ENCODE measurements at regions not wholly inside any gene's neighbourhood (a gene's known extent, or its start where the extent isn't known, plus 50 kb on each side); places are given as distances from the start of the nearest gene placed in this dataset.

DNA sequence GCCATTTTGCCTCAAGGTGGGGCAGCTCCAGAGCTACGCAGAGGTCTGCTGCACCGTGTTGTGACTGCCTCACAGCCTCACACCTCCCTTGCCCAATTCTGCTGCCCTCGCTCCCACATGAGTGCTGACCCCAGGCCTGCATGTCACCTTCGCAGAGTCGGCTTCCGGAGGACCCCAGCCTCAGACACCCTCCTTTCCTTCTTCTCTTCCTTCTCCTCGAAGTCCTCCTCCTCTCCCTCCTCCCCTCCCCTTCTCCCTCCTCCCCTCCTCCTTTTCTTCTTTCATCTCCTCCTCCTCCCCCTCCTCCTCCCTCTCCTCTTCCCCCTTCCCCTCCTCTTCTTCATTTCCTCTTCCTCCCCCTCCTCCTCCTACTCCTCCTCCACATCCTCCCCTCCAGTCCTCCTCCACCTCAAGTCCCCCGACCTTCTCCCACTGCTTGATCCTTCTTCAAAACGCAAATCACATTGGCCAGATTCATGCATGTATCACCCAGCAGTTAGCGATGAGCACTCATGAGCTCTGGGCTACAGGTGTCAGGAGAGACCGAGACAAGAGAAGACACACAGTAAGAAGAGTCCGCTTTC, 243.8 kb downstream of the RBFOX3 start:
- TF ChIP-seq CTCF (IDR thresholded peaks at IDR 0.05): no peak
- TF ChIP-seq POLR2A (IDR thresholded peaks at IDR 0.05): no peak
